Fibroblast of skin of right quadriceps (primary cell): ENCODE measurements at regions not wholly inside any gene's neighbourhood (a gene's known extent, or its start where the extent isn't known, plus 50 kb on each side); places are given as distances from the start of the nearest gene placed in this dataset.
"Not testable (repeated sequence)": the region's sequence is repeated elsewhere in the genome, so short reads cannot be mapped to it uniquely, and the experiment has no call there.

Experiments used
- DNase-seq: peaks from one replicate; pipeline ENCODE4 v3.0.0-alpha.2; 2013

GRCh38 chr12:31162896-31163560, 89.4 kb downstream of the DDX11 start:
- DNase-seq, result not testable (repeated sequence)

DNA sequence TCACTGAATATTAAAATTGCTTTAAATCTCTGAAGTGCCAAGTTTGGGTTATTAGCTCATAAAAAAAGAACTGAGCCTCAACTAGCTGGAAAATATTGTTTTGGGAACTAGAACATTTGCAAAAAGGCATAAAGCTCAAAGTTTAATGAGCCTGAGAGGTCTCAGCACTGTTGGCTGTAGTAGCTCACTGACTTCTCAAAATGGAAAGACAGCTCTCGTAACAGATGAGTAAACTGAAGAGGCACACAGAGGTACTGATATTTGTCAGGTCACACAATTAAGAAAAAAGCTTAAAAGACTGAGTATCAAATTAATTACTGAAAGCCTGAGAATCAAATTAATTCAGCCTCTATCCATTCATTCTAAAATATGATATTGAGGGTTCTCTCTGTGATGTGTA, 100.6 kb downstream of the DDX11 start:
- not testable (repeated sequence) for DNase-seq

DNA sequence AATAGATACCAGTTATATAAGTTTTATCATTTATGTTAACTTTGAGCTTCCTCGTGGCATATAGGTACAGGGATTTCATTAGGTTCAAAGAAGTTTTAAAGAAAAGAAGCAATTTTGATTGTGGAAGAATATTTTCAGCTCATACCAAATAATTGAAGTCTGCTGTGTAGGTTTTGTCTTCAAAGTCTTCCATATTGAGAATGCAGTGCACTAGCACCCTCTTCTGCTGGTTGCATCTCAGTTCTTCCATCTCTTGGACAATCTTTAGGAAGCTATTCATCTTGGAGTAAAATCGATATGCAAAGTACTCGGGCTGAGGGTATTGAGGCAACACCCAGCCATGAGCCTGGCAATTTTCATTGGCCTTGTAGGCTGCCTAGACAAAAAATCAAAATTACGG, 103.9 kb downstream of the DDX11 start:
- DNase-seq, result not testable (repeated sequence)

- DNase-seq, result not testable (repeated sequence)
Observed at GRCh38 chr12:31178875-31179274, 105.2 kb downstream of the DDX11 start.

DNA sequence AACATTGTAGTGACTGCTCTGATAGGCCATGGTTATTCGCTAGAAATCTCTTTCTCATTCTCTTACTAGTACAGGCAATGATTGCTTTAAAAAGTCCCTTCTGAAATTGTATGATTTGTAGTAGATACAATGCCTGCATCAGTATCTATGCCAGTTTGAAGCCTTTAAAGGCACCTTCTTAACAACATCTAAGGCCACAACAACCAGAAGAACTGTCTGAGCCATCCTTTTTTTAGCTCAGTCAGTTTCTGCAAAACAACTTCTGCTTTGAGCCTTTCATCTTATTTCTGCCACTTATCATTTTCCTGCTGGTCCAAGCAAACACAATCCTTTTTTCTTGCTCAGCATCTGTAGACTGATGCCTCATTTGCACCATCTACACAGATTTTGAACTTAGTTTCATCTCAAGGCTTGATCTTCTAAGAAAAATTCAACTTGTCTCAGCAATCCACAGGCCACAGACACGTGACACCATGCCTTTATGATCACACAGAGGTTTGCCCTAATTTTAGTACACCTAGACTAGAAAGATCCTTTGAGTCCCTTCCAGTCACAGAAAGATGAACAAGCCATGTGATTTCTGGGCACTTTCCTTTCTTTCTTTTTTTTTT, 106.1 kb downstream of the DDX11 start:
- DNase-seq, result not testable (repeated sequence)

GRCh38 chr12:31182571-31182970, 108.9 kb downstream of the DDX11 start:
- not testable (repeated sequence) for DNase-seq

DNA sequence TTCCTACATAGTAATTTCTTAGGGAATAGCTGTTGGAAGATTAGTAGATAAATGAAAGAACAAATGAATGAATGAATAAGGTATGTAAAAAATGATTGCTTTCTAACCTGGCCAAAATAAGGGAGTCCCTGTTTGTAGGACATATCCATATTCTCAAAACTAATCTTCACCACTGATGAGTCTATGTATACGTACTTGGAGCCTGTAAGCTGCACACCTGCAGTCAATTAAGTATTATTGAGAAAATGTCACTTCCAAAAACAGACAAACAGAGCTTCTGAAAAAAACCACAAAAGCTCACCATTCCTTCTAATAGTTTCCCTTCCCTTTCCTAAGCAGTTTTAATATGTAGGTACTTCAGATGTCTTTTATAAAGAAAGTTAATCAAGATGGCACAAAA, 109.4 kb downstream of the DDX11 start:
- DNase-seq, result not testable (repeated sequence)

DNA sequence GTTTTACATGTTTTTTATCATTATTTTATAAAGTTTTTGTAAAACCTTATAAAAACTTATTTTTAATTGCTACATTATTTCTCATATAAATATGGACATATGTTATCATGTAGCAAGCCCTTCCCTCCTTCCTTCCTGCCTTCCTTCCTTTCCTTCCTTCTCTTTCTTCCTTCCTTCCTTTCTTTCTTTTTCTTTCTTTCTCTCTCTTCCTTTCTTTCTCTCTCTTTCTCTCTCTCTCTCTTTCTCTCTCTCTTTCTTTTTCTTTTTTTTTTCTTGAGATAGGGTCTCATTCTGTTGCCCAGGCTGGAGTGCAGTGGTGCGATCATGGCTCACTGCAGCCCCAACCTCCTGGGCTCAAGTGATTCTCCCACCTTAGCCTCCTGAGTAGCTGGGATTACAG, 110.2 kb downstream of the DDX11 start:
- not testable (repeated sequence) for DNase-seq

- DNase-seq, result not testable (repeated sequence)
Observed at GRCh38 chr12:31184667-31185066, 111.0 kb downstream of the DDX11 start.

- not testable (repeated sequence) for DNase-seq
Observed at GRCh38 chr12:31192689-31193088, 119.0 kb downstream of the DDX11 start.

DNA sequence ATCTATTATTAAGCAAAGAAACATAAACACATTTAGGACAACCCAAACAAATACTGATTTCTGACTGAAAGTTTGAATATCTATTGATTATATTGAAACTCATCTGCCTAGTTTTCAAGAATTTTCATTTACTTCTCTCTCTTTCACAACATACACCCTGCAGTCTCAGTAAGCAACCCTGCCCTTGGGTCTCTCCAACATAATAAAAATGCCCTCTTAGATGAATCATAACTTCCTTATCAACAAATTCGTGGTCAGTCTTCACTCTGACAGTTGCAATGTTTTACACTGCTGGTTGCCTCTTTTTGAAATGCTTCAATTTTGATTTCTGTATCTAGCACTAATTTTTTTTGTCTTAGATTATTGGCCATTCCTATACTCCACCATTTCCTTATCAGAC, 122.0 kb downstream of the DDX11 start:
- DNase-seq, result not testable (repeated sequence)

DNA sequence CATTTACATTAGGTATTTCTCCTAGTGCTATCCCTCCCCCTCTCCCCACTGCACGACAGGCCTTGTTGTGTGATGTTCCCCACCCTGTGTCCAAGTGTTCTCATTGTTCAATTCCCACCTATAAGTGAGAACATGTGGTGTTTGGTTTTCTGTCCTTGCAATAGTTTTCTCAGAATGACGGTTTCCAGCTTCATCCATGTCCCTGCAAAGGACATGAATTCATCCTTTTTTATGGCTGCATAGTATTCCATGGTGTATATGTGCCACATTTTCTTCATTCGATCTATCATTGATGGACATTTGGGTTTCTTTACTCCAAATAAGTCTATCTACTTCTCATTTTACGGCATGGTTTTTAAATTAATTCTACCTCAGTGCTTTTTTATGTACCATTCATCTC, 125.8 kb downstream of the DDX11 start:
- DNase-seq, result not testable (repeated sequence)

- DNase-seq, result no peak
Observed at GRCh38 chr12:31201382-31201781, 124.6 kb downstream of the SINHCAF start.

DNA sequence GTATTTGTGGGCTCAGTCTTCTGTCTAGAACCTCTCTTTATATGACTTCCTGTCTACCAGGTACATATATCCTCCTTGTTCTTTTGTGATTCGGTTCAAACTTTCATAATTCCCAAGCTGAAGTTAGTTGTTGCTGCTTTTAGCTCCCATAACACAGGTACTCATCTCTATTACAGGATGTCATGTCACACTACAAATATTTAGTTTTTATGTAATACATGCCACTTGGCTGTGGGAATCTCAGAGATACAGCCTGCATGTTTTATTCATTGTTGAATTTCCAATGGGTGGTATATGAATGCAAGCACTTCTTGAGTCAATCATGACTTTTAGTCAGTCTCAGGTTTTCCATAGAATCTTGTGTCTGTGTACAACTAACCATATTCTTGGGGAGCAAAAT, 122.7 kb downstream of the SINHCAF start:
- DNase-seq, result no peak

- peak; percentile 75 for DNase-seq
Observed at GRCh38 chr12:31205054-31205453, 120.9 kb downstream of the SINHCAF start.

DNA sequence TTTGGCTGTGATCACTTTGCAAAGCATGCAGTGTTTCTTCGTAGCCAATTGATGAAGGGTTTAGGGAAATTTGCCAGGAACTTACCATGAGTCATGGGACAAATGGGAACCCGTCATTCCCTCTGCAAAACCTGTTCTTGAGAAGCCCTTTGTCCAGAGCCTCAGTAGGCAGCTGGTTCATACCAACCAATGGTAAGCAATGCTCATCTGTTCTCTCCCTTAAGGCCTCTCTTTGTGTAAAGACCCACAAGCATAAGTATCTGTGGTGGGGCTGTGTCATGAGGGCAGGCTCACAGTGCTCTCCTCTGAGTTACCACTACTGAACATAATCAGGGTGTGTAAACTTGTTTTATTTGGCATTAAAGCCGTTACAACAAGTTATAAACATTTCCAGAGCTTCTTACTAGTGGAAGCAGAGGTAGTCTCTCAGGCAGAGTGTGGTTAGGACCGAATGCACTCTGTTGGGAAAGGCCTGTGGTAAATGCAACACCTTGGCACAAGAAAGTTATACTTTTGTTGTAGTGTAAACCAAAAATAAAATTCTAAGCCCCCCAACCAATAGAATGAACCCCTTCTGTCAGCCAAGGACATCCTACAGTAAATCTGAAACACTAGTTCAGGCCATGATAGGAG, 119.8 kb downstream of the SINHCAF start:
- peak; percentile 82 for DNase-seq

DNA sequence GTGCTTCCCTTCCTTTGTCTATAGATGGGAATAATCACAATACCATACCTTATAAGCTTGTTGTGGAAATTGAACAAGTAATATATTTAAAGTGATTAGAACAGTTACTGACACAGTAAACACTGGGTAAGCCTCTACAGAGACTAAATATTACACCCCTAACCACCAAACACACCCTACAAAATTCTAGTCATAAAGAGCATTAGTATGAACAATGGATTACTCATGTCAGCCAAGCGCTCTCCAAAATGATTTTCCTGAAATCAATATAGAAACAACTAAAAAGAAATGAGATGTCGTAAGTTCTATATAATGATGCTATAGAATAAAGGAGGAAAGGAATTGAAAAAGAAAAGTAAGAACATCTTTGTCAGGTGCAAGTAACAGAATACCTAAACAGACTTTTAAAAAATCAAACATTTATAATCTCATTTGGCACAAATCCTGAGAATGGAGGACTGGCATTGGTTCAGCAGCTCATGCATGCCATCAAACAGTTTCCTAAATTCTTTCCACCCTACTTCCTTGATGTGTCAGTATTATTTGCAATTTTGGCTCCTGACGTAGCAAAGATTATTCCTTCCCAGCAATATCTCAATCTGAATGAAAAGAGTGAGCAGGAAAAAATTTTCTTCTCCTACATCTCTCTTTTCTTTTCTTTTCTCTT, 118.0 kb downstream of the SINHCAF start:
- DNase-seq, result no peak

- DNase-seq, result no peak
Observed at GRCh38 chr12:31210104-31210503, 115.8 kb downstream of the SINHCAF start.

GRCh38 chr12:31210541-31210940, 115.4 kb downstream of the SINHCAF start:
- no peak for DNase-seq

DNA sequence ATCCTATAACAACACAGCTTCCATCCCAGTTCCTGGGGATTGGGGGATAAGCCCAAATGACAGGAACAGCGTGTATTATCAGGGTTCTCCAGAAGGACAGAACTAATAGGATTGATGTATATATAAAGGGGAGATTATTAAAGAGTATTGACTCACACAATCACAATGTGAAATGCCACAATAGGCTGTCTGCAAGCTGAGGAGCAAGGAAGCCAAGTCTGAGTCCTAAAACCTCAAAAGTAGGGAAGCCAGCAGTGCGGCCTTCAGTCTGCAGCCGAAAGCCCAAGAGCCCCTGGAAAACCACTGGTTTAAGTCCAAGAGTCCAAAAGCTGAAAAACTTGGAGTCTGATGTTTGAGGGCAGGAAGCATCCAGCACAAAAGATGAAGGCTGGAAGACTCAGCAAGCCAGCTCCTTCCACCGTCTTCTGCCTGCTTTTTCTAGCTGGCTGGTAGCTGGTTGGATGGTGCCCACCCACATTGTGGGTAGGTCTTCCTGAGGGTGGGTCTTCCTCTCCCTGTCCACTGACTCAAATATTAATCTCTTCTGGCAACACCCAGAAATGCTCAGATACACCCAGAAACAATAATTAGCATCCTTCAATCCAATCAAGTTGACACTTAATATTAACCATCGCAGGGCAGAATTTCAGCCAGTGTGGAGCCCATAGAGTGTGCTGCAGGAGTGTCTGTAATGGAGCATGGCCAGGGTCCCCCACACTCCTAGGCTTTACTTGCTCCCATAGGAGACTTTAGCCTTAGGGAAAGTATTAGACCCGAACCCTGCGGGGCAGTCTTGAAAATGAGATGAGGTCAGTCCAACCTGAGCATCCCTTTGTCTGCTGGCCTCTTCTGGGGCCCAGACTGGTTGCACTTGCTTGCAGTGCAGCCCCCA, 111.1 kb downstream of the SINHCAF start:
- no peak for DNase-seq

DNA sequence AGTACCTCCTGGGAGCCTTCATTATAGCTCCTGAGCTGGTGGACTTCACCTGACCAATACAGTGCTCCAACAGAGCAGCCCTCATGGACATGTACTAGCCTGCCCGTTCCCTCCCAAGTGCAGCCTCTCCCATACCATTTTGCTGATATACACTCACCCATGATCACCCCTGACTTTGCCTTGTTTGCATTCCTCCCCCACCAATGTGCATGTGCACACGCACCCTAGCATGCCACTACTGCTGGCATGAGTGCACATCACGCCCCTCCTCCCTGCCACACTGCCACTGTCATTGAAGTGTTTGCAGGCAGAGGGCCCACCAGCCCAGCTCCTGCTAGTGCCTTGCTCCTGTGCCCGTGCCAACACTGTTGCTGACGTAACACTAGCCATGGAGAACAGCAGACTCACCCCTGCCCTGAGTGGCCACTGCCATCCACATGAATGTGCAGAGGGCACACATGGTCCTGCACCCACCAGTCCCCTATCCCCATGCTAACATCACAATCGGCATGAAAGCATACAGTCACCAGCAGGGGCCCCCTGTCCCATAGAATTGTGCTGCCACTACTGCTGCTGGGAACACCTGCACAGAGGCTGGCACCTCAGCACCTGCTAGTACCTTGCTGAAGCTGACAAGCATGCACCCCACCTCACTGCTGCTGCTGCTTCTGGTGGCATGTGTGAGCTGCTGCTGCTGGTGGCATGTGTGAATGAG, 110.3 kb downstream of the SINHCAF start:
- DNase-seq, result no peak

- no peak for DNase-seq
Observed at GRCh38 chr12:31216479-31216878, 109.5 kb downstream of the SINHCAF start.
